Right cardiac atrium (tissue), 5 donors: ENCODE measurements at regions not wholly inside any gene's neighbourhood (a gene's known extent, or its start where the extent isn't known, plus 50 kb on each side); places are given as distances from the start of the nearest gene placed in this dataset.
A peak's percentile ranks its signal among the peaks of the same experiment; 100 is the strongest.

Source experiments
- ATAC-seq, 2 donors: fragments of 200-7000 bp; cut with Tn5 transposase; one replicate each; pipeline versions ENCODE4 v1.8.0 to v1.9.1; 2020; ENCODE audit warnings: moderate library complexity in 2 of 2, mild to moderate bottlenecking in 1 of 2
- DNase-seq, 3 donors: peaks; one replicate each; pipeline ENCODE4 v3.0.0-alpha.2; 2020
- H3K27ac ChIP-seq: one replicate; pipeline ENCODE4 v1.5.1; 2013; ENCODE audit warnings: mild to moderate bottlenecking, low read length, control low read depth, moderate library complexity
- H3K27me3 ChIP-seq: one replicate; pipeline ENCODE4 v1.6.1; 2013; ENCODE audit not compliant: control insufficient read depth, insufficient read depth
- H3K4me1 ChIP-seq: one replicate; pipeline ENCODE4 v1.6.1; 2013; ENCODE audit warnings: low read length; ENCODE audit not compliant: control insufficient read depth, insufficient read depth
- H3K4me3 ChIP-seq: one replicate; pipeline ENCODE4 v1.5.1; 2013; ENCODE audit warnings: low read length, control low read depth
- H3K9me3 ChIP-seq: one replicate; pipeline ENCODE4 v1.6.1; 2013; ENCODE audit warnings: low read length; ENCODE audit not compliant: control insufficient read depth
- WGBS: extraction: QIAGEN DNeasy Blood & Tissue Kit; methylation state at CpG from one replicate; pipeline ENCODE4 v1.1.7; 2013; 5-methylcytosine and 5-hydroxymethylcytosine counted together
- intact Hi-C, 4 donors: fragments of 100-400 bp; cut with DNase I; formaldehyde crosslinking; loops; one replicate each; pipeline versions ENCODE4 v1.11.0 to v1.14.0; 2022 to 2023
- donor health status: healthy with polysubstance abuse.
- donor health status: DM: no; HTN: yes; CAD: no.
- donor health status: DM: no; HTN: no; CAD: no.
- donor health status: DM: no; HTN: yes; CAD: no; lungs with severe emphysema.
- donor health status: DM: yes; HTN: yes; CAD: no.

DNA sequence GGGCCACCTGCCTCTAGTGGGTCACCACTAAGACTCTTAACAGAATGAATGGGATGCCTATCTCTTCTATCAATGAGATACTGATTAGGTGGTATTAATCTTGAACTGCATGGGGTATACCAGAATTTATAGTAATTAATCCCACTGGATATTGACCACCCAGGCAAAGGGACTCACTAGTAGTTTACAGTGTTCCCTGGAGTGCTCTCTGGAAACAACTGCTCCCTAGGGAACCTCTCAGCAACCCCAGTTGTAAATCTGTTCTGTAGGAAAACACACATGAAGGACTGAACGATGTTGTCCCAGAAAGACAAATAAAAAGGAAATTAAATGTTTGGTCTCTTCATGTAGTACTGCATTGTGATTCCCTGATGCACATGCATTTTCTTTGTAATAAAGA is 430.5 kb downstream of the HLX start:
- DNase-seq (no peak), ATAC-seq (no peak)
- H3K27me3 ChIP-seq = no peaks in the 10 kb centered on the region
- H3K9me3 ChIP-seq = peaks cover 2% of the 10 kb centered on the region
- intact Hi-C loops = no loop called here
- H3K4me1 ChIP-seq = no peaks in the 10 kb centered on the region
- H3K4me3 ChIP-seq = no peak overlapping the region
- 69% methylated on average over 1 of the region's 1 CpG for WGBS
- no peak overlapping the region for H3K27ac ChIP-seq

DNA sequence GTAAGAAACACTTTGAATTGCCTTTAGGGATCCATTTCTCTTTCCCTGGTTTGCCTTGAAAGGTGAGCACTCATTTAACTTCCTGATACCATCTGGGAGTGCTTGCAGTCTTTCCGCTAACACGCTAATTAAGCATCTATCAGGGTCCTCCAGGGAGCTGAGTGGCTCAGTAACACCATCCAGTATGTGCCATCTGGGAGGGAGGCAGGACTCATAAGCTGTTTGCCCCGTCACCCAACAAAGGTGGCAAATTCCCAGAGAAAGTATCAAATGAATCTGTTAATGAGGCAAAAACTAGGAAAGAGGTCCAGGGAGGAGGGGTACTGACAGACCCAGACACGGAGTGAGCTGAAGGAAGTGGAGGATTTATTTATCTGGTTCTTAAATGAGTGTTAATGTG is 430.9 kb downstream of the HLX start:
- DNase-seq (no peak), ATAC-seq (no peak)
- intact Hi-C loops = no loop called here
- Histone ChIP-seq H3K27me3 (no peaks in the 10 kb centered on the region), H3K4me3 (no peak overlapping the region), H3K27ac (no peak overlapping the region), H3K4me1 (no peaks in the 10 kb centered on the region), H3K9me3 (peaks cover 2% of the 10 kb centered on the region)
- 58% methylated on average over 4 of the region's 4 CpGs for WGBS

DNA sequence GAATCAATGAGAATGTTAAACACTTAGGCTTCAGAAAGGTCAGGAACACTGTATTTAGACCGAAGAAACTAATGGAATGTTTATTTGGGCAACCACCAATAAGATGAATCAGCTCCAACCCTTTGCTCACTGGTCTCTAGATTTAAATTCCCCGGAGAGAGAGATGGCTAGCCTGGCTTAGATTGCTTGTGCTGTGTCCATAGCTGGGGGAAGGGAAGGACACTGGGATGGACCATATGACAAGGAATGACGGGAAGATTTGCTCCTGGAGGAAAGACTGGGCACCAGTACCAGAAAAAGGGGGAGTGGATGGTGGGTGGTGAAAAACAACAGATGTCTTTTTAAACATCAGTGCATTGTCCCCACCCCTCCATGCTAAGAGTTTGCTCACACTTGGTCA is 426.6 kb downstream of the DUSP10 start:
- Histone ChIP-seq H3K4me1 (no peaks in the 10 kb centered on the region), H3K27me3 (no peaks in the 10 kb centered on the region), H3K4me3 (no peak overlapping the region), H3K27ac (peak overlapping the region; percentile 51), H3K9me3 (no peaks in the 10 kb centered on the region)
- peak; percentile 84 to 88 for ATAC-seq
- intact Hi-C loops = no loop called here
- 38% methylated on average over 3 of the region's 3 CpGs for WGBS
- peak in 1 of 3 donors; percentile 22 for DNase-seq

DNA sequence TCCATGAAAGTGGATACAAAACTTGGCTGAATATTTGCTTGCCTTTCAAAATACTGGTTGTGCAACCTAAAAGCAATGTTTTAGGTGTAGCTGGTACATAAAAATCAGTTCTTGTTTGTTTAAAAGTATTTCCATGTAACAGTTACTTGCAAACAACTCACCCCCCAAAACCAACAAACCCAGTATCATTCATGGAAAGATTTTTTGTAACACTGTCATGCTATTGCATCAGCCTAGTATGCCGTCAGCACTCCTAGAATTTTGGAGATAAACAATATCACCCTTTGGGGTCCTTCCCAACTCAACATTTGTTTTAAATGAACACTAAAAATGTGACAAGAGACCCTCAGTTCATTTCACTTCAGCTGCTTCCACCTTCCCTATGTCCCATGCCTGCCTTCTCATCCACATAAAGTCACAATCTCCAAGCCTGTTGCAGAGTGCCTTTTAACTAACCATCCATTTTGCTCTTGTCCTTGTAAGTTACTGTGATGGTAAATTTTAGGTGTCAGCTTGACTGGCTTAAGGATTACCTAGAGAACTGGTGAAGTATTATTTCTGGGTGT is 425.3 kb downstream of the DUSP10 start:
- H3K4me3 ChIP-seq = no peak overlapping the region
- 52% methylated on average over 1 of the region's 1 CpG for WGBS
- H3K27ac ChIP-seq = no peak overlapping the region
- no peaks in the 10 kb centered on the region for H3K27me3 ChIP-seq
- H3K4me1 ChIP-seq = no peaks in the 10 kb centered on the region
- H3K9me3 ChIP-seq = no peaks in the 10 kb centered on the region
- DNase-seq = no peak
- peak in 1 of 2 donors; percentile 30 for ATAC-seq
- intact Hi-C loops = no loop called here

DNA sequence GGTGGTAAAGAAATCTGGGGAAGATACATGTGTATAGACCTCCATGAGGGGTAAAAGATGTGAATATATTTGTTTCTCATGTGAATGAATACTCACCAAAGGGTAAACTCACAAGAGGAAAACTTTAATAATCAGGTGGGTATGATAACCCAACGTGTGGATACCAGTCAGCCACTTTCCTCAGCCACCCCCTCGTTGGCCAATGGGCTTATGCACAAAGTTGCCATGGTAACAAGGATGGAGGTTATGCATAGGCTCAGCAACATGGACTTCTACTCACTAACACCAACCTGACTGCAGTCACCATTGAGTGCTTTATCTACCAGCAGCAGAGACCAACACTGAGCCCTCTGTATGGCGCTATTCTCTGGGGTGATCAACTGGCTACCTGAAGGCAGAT is 424.4 kb downstream of the DUSP10 start:
- Histone ChIP-seq H3K27me3 (no peaks in the 10 kb centered on the region), H3K4me1 (no peaks in the 10 kb centered on the region), H3K27ac (no peak overlapping the region), H3K9me3 (no peaks in the 10 kb centered on the region), H3K4me3 (no peak overlapping the region)
- ATAC-seq (no peak), DNase-seq (no peak)
- intact Hi-C loops = no loop called here
- 88% methylated on average over 3 of the region's 3 CpGs for WGBS

DNA sequence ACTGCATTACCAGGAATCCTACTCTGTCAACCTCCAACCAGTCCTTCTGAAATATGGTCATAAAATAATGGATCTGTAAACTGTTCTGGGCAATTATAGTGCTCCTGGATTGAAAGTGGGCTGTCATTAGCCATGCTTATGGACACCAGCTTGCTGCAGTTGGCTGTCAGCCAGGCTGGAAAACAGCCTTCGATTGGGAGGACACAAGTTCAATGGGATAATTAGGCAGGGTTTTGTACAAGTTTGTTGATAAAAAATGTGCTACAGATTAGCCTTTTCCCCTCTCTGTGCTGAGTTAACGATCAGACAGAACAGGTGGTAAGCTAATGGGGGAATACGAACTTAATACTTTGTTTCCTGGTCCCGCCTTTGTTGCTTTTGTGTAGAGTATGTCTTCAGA is 413.9 kb downstream of the DUSP10 start:
- Histone ChIP-seq H3K27ac (no peak overlapping the region), H3K4me1 (no peaks in the 10 kb centered on the region), H3K4me3 (no peak overlapping the region), H3K9me3 (no peaks in the 10 kb centered on the region), H3K27me3 (no peaks in the 10 kb centered on the region)
- DNase-seq = peak in 2 of 3 donors; percentile 42 to 48
- no peak for ATAC-seq
- intact Hi-C loops = no loop called here
- WGBS = 48% methylated on average over 4 of the region's 4 CpGs

DNA sequence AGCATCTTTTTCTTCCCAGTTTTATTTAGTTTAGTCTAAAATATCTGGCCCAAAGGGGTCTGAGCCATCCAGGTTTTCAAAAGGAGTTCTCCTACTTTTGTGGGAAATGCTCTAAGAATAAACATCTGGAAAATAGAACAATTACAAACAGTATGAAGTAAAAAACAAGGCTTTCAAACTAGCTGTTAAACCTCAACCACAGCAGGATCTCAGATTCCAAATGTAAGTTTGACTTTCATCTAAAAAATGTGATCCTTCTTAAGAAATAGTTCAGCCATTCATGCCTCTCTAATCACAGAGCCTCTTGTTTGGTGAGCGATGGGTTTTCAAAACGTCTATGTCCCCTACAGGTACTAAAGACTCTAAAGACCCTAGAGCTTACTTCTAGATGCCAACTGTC is 413.5 kb downstream of the DUSP10 start:
- Histone ChIP-seq H3K27me3 (no peaks in the 10 kb centered on the region), H3K4me3 (no peak overlapping the region), H3K4me1 (no peaks in the 10 kb centered on the region), H3K27ac (no peak overlapping the region), H3K9me3 (no peaks in the 10 kb centered on the region)
- intact Hi-C loops = no loop called here
- ATAC-seq (no peak), DNase-seq (no peak)
- WGBS = 88% methylated on average over 2 of the region's 2 CpGs

DNA sequence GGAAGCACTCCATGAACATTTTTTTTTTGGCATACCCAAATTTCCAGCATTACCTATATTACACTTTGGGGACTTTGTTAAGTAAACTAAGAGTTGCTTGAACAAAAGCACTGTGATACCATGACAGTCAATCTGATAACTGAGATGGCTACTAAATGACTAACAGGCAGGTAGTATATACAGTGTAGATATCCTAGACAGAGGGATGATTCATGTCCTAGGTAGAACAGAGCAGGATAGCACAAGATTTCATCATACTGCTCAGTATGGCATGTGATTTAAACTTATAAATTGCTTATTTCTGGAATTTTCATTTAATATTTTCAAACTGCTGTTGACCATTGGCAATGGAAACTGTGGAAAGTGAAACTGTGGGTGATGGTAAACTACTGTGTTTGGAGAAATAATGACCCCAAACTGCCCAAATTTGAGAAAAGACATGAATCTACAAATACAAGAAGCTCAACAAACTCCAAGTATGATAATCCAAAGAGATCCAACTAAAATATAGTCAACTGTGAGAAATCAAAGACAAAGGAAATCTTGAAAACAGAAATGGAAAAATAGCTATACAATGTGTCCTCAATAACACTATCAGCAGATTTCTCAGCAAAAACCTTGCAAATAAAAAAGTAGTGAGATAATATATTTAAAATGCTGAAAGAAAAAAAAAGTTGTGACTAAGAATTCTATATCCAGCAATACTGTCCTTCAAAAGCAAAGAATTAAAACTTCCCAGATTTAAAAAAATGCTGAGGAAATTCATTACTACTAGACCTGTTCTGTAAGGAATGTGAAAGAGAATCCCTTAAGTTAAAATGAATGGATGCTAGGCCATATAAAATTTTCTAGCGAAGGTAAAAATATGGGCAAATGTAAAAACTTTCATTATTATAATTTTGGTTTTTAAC is 410.4 kb downstream of the DUSP10 start:
- Histone ChIP-seq H3K9me3 (no peaks in the 10 kb centered on the region), H3K27me3 (no peaks in the 10 kb centered on the region), H3K4me3 (no peak overlapping the region), H3K4me1 (peaks cover 11% of the 10 kb centered on the region), H3K27ac (no peak overlapping the region)
- WGBS = 98% methylated on average over 1 of the region's 1 CpG
- ATAC-seq = no peak
- intact Hi-C loops = no loop called here
- DNase-seq = no peak

DNA sequence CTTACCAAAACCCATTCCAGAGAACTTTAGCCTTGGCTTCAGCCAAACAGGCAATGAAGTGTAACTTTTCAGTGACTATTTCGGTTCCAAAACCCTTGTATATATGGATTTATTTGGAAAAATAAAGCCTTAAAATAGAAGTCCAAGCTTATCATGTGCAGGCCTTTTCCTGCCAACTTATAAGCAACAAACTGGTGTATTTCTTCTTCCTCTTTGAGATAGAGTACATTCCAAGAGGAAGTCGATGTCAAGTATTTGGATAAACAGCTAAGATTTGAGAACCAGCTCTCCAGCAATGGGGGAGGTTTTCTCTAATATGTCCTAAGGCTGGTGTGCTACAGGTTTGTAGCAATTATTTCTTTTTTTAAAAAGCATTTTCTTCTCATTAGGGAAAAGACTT is 407.8 kb downstream of the DUSP10 start:
- Histone ChIP-seq H3K4me3 (no peak overlapping the region), H3K27ac (no peak overlapping the region), H3K27me3 (no peaks in the 10 kb centered on the region), H3K9me3 (no peaks in the 10 kb centered on the region), H3K4me1 (peaks cover 11% of the 10 kb centered on the region)
- WGBS = 5% methylated on average over 2 of the region's 2 CpGs
- intact Hi-C loops = no loop called here
- ATAC-seq (peak; percentile 57 to 61), DNase-seq (no peak)

DNA sequence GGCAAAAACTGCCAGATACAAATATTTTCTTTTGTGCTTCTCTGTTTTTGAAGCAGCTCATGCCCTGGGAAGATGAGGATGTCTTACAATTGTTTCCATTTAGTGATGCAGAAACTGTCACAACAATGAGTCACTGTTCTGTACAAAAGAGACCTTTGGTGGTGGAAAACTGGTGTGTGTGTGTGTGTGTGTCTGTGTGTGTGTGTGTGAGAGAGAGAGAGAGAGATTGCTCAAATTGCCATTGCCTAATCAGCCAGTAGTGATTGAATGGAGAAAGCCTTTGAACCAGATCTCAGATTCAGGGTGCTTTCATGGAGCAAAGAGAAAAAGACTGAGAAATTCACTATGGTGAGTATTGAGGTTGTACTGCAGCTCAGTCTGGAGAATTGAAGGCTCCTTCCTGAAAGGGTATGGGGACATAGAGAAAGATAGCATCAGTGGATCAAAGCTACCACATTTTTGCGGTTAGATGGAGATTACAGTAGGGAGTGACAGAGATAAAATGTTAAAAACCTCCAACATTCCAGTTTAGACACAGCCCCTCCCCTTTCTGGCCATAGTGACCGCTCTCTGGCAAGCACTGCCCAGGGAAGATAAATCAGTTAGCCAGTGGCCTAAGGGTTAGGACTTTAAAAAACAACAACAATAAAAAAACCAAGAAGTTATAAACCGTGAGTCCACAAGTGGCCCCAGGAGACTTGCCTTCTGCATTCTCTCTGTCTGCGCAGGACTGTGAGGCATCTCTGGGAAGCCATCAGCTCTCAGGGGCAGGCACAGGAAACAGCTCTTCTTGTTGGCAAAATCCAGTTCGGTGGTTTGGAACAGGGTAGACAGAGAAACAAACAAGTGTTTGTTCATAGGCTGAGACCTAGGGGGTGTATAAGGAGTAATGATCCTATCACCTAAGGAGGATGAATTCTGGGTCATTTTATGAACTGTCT is 406.5 kb downstream of the DUSP10 start:
- Histone ChIP-seq H3K27me3 (no peaks in the 10 kb centered on the region), H3K9me3 (no peaks in the 10 kb centered on the region), H3K4me3 (no peak overlapping the region), H3K4me1 (peaks cover 11% of the 10 kb centered on the region), H3K27ac (peak overlapping the region; percentile 48)
- peak in 2 of 3 donors; percentile 26 to 63 for DNase-seq
- WGBS = 21% methylated on average over 5 of the region's 5 CpGs
- peak; percentile 59 to 60 for ATAC-seq
- intact Hi-C loops = no loop called here

DNA sequence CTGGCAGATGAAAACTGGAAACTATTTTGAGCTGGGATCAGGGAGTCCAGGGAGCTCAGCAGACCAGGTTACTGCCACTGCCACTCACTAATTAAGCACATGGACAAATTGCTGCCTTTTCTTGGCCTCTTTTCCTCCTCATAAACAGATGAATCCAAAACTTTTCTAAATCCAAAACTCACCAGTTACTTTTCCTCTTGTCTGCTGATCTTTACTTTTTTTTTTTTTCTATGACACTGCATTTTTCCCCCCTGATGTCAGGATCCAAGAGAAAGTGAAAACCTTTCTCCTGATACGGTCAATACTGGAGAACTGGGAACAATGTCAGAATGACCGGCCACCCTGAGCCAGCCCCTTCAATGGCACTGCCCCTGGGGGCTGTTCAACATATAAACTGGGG is 405.8 kb downstream of the DUSP10 start:
- H3K4me3 ChIP-seq = no peak overlapping the region
- peak in 1 of 2 donors; percentile 36 for ATAC-seq

More for the DNA sequence above, 405.8 kb downstream of the DUSP10 start:
- Histone ChIP-seq H3K4me1 (peaks cover 11% of the 10 kb centered on the region), H3K27ac (peak overlapping the region; percentile 36), H3K9me3 (no peaks in the 10 kb centered on the region), H3K27me3 (no peaks in the 10 kb centered on the region)
- intact Hi-C loops = no loop called here
- 33% methylated on average over 2 of the region's 2 CpGs for WGBS
- no peak for DNase-seq
